ENCODE measurements at regions not wholly inside any gene's neighbourhood (a gene's known extent, or its start where the extent isn't known, plus 50 kb on each side); places are given as distances from the start of the nearest gene placed in this dataset.
A peak's percentile ranks its signal among the peaks of the same experiment; 100 is the strongest.
"Not testable (repeated sequence)": the region's sequence is repeated elsewhere in the genome, so short reads cannot be mapped to it uniquely, and the experiment has no call there.

DNA sequence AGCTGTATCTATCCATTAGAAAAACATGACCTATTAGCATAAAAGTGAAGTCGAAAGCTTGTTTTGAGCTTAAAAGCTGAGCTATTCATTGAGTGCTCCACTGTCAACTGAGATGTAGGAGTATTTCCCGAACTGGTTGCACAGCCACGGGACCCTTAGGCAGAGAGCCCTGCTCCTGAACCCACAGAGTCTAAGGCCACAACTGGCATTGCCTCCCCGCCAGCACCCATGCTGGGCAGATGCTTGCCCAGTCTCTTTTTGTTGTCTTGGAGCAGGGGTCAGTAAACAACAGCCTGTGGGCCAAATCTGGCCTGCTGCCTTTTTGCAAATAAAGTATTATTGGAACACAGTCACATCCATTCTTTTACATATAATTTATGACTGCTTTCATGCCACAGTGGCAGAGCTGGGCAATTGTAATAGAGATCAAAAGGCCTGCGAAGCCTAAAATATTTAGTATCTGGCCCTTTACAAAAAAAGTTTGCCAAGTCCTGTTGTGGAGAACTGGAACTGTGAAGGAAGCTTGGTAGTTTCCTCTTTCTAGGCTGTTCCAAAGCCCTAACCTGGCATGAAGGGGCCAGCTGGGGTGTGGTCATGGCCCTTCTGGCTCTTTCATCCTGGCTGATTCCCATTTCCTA, 58.4 kb upstream of the WAPL start:
- peak in 29 of 51 donors; percentile 2 to 75 (median 27) for DNase-seq

DNA sequence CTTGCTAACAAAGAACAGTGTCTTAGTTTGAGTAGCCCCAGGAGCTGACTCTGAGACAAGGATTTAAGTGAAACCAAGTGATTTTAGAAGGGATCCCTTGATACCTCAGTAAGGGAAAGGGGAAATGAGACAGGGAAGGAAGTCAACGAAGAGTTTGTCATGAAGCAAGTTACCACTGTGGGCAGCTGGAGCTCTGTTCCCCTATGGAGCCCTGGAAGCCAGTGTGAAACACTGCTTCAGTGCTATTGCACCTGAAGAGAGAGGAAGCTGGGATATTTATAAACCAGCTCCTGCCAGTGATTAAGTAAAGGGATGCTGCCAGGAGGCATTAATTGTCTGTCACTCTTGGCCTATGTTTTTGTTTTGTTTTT, 58.9 kb upstream of the WAPL start:
- DNase-seq: peak in 2 of 51 donors; percentile 45 to 57

DNA sequence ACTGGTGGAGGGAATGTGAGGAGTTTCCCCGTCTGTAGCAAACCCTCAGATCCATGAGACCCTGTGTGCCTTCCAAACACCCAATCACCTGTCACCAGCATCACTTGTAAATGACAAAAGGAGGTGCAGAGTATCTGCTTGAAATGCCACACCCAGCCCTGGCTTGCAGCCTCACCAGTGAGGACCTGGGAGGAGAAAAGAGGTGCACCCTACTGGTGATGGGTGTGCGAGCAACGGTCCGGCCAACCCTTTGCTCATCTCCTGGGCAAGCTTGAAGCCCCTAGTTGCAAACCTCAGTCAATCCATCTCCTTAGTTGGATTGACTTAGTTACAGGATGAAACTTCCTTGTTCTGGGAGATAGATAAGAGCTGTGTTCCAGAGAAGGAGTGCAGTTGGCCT, 62.4 kb upstream of the WAPL start:
- no peak for DNase-seq

DNA sequence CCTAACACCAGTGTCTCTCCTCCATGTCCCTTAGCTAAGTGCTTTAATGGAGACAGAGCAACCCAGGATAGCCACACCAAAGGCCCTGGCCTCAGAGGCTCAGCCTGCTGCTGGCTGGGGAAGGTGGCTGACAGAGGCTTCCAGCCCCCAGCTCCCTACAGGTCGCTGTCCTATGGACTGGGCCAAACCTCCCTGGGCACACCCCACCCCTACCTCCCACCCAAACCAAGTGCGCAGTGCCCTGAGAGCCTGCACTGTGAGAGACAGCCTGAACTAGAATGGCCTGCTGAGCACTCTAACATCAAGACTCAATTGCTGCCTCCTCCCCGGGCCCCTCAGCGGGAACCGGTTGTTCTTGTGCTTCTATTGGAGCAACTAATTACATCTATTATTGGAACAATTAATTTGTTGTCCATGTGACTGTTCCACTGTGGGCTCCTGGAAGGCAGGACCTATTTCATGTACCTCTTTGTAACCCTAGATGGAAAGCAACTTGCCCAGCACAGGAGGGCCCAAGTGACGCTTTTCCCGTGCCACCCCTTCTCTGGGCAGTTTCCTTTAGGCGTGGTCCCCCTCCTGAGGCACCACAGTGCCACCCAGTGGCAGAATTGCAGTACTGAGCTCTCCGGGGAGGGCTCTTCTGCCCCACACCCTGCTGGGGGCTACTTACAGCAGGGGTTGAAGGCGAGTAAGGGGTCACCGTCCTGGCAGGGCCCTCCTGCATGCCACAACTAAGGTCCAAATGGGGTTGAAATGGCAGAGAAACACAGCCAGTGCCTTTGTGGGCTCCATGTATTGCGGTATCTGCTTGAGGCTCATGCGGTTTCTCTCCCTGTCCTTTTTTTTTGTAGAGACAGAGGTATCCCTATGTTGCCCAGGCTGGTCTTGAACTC, 63.7 kb upstream of the WAPL start:
- DNase-seq: peak in 48 of 51 donors; percentile 16 to 80 (median 54)

DNA sequence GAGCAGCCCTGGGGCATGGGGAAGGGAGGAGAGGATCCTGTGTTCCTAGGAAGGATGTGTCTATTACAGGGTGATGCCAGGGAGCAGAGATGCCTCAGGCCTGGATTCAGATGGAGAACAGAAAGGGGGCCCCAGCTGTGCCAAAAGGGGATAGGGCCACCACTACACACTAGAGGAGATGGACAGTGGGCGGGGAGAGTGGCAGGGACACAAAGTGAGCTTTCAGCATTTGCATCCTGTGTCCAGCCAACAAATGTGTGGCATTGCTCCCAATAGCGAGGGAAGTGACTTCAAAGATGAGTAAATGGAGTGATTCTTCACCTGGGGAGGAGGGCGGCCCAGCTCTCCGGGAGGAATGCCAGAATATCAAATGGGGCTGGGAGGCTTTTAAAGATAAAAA, 64.9 kb upstream of the WAPL start:
- DNase-seq: peak in 33 of 51 donors; percentile 6 to 67 (median 39)

DNA sequence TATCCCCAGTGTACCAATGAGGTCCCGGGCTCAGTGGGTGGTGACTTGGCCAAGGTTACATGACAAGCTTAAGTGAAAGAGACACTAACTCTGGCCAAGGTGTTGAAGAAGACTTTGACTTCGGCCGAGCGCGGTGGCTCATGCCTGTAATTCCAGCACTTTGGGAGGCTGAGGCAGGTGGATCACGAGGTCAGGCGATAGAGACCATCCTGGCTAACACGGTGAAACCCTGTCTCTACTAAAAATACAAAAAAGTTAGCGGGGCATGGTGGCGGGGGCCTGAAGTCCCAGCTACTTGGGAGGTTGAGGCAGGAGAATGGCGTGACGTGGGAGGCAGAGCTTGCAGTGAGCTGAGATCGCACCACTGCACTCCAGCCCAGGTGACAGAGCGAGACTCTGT, 65.6 kb upstream of the OPN4 start:
- not testable (repeated sequence) for DNase-seq

DNA sequence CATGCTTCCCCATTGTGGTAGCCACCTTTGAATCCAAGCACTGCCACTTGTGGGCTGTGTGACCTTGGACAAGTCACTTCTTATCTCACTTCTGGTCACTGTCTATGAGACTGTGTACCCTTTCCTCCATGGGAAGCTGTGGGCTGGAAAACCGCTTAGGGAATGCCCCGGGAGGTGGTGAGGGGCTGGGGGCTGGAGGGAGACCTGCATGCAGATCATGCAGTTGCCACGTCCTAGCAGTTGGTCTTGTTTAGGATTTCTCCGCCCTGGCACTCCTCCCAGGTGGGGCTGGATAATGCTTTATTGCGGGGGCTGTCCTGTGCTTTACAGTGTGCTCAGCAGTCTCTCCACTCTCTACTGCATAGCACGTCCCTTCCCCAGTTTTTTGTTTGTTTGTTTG, 62.9 kb upstream of the OPN4 start:
- DNase-seq: no peak

DNA sequence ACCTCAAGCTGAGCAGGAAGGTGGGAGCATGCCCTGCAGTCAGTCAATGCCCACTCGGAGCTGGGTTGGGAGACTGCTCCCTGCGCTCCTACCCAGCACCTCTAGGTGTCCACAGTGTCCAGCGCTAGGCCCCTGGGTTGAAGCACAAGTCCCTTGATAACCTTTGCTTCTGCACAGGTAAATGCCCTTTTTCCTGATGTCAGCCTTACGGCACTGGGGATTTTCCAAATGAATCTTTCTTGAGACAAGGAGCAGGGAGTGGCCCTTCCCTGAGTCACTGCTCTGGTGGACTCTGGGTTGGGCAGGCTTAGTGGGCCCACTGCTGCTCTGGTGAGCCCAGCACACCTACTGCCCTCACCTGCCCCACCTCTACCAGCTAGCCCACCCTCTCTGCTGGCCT, 61.9 kb upstream of the OPN4 start:
- DNase-seq: no peak

DNA sequence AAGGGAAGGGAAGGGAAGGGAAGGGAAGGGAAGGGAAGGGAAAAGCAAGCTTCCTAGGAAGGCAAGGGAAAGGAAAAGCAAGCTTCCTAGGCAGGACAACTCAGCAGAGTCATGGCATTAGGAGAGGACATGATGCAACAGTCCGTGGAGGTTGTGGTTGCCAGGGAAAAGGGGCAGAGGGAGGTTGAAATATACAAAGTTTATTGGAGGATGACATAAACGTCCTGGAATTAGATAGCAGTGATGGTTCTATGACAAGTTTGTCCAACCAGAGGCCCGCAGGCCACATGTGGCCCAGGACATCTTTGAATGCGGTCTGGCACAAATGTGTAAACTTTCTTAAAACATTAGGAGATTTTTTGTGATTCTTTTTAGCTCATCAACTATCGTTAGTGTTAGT, 59.8 kb upstream of the OPN4 start:
- no peak for DNase-seq

DNA sequence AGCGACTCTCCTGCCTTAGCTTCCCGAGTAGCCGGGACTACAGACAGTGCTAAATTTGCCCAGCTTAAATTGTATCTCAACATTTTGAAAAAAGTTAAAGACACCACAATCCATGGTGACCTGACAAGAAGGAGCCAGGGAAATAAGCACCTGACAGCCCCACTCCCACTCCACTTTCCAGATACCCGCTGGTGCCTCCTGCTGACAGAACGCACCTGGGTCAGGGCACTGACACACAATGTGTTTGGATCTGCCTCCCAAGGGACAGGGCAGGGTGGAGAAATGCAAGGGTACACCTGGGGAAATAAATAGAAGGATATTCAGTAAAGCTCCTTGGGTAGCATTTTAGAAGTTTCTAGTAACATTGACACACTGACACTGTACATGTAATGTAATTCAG, 58.9 kb upstream of the OPN4 start:
- no peak for DNase-seq

DNA sequence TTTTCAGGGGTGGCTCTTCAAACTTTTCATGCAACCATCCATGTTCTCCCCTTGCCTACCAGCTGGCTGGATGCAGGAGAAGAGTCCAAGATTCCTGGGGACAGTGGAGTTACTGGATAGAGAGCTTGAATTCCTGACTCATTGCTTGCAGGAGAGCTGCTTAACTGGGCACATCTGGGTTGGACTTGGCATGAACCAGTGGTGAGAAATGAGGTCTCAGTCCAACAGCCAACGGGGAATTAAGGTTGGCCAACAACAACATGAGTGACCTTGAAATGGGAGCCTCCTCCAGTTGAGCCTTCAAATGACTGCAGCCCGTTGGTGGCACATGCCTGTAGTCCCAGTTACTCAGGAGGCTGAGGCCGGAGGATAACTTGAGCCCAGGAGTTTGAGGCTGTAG, 58.1 kb upstream of the OPN4 start:
- no peak for DNase-seq

DNA sequence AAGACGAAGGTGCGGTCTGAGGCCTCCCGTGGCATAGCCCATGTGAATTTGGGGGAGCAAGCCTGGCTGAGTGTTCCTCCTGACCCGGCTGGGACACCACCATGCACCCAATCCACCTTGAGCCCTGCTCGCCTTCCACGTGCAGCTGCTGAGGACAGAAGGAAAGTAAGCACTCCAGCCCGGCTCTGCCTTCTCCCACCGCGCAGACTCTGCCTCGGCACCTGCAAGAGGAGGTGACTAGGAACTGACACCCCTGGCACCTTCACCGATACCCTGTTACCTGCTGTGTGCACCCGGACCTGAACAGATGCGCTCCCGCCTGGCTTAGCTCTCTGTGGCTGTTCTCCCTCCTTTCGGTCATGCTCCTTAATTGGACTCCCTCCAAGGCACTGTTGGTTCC, 57.0 kb upstream of the OPN4 start:
- no peak for DNase-seq

DNA sequence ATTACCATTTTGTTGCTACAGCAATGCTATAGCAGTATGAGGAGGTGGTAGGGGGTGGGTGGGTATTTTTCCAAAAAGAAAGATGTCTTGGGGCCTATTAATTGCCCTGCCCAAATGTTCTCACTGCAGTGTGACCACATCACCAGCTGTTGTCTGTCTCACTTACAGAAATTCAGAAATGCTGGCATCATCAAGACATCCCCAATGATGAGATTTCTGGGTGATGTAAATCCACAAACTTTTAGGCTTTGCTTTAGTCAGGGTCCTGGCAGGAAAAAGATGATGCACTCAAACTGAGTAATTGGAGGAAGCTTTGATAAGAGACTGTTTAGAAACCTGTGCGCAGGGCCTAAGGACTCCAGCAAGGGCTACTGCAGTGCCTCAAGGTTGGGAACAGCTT, 56.2 kb upstream of the OPN4 start:
- DNase-seq: no peak

DNA sequence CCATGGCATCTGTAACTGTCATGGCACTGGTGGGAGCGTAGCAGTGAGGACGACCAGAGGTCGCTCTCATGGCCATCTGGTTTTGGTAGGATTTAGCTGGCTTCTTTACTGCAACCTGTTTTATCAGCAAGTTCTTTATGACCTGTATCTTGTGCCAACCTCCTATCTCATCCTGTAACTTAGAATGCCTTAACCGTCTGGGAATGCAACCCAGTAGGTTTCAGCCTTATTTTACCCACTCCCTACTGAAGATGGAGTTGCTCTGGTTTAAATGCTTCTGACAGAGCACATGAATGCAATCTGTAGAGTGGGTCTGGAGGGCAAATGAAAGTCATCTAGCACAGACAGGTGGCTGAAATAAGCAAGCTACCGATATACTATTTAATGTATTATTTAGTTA, 55.3 kb upstream of the OPN4 start:
- no peak for DNase-seq

DNA sequence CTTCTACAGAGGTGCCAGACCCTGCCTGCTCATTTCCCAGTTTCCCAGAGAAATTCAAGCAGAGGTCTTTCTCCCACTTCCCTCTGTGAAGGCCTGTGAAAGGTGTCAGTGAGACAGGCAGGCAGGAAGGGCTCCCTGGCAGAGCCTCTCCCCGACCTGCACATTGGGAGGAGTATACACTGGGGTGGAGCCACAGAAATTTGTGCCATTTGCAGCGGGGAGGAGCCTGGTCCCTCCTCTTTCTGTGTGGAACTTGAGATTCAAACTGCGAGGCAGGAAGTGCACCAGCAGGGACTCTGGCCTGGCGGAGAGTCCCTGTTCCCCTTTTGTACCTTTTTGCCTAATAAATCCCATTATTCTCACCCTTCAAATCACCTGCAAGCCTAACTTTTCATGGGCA, 54.6 kb upstream of the OPN4 start:
- DNase-seq: no peak

DNA sequence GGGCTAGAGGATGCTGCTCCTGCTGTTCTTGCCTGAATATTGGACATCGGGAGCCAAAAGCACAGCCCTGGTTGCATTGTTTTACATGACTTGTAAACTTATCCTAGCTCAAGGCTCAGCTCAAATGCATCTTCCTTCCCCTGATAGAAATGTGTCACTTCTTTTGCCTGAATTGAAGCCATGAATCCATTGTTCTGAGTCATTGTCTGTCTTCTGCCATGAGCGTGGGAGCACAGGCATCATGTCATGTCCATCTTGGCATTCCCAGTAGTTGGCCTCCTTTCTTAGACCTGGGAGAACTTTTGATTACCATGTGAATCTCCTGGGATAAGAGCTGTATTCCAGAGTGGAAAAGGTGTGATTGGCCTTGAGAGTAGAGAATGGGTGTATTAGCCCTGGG, 54.1 kb upstream of the OPN4 start:
- DNase-seq: no peak

DNA sequence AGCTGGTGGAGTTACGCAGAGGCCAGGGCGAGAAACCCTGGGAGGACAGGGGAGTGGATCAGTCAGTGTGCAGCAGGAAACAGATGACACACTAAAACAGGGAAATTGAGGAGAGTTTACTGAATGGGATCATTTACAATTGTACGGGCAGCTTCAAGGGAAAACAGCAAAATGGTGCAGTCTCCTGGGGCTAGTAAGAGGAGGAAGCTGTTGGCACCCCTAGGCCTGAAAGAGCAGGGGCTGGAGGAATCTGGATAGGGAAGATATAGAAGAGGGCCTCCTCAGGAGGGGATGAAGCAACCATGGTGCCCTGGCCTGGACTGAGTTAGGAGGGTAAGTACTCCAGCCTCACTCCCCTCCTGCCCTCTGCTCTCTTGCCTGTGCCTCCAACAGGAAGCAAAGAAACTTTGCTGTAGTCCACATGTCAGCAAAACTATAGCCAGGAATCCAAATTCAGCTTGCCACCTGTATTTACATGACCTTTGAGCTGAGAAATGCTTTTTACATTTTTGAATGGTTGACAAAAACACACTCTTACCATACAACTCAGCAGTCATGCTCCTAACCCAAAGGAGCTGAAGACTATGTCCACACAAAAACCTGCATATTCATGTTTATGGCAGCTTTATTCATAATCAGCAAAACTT, 52.3 kb upstream of the OPN4 start:
- no peak for DNase-seq

DNA sequence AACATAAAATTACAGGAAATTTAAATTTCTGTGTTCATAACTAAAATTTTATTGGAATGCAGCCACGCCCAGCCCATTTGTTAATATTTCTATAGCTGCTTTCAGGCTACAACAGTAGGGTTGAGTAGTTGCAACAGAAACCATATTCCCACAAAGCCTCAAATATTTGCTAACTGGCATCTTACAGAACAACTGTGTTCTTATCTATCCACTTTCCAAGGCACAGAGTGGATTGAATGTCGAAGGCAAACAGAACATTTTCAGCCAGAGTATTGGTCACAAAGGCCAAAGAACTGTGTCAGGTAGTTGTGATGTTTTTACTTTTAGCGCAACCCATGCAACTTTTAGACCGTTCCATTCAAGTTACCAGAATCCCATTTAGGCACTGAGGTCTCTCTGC, 51.1 kb upstream of the OPN4 start:
- DNase-seq: no peak

Data from hypothalamus (tissue), 51 donors.